Glomerular endothelial cell (primary cell): ENCODE measurements at regions not wholly inside any gene's neighbourhood (a gene's known extent, or its start where the extent isn't known, plus 50 kb on each side); places are given as distances from the start of the nearest gene placed in this dataset.

ENCODE experiments used
- DNase-seq: peaks from one replicate; pipeline ENCODE4 v3.0.0-alpha.2; 2011; ENCODE audit warnings: low read depth, low spot score; ENCODE audit errors: extremely low read depth

DNA sequence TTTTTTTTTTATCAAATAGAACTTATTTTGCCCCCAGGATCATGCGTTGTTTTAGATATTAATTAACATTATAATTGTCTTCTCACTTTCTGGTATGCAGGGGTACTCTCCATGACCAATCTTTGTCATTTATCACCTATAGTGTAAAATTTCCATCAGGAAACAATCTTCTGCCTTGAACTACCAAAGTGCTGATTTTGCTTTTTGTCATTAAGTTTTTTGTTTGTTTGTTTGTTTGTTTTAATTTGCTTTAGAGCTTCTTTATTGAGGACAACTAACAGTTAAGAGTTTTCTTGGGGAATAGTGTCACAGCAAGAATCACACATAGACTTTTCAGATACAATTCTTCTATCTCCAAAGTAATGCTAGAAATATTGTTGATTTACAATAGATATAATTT is 171.2 kb upstream of the PRPS1L1 start:
- no peak for DNase-seq

- DNase-seq = no peak
These were observed 172.6 kb upstream of the PRPS1L1 start for GRCh38 chr7:18200266-18200665.

DNA sequence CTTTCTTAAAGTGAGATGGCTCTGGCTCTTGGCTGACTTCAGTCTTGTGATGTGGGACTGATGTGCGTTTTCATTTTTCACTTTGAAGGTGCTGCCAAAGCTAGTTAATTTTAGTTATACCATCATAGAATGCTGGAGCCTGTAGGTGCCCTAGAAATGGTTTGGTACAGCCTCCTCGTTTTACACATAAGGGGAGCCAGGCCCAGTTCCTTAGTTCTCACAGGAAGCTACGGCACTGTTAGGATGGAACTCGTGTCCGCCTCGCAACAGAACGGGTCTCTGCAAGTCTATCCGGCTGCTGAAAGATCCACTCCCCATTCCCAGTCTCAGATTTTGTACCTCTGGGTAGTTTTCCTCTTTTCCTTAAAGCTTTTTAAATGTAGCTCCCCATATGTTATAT is 173.2 kb upstream of the PRPS1L1 start:
- no peak for DNase-seq

- no peak for DNase-seq
These were observed 173.7 kb upstream of the PRPS1L1 start for GRCh38 chr7:18201350-18201749.

GRCh38 chr7:18202315-18203045 is 174.8 kb upstream of the PRPS1L1 start:
- no peak for DNase-seq

DNA sequence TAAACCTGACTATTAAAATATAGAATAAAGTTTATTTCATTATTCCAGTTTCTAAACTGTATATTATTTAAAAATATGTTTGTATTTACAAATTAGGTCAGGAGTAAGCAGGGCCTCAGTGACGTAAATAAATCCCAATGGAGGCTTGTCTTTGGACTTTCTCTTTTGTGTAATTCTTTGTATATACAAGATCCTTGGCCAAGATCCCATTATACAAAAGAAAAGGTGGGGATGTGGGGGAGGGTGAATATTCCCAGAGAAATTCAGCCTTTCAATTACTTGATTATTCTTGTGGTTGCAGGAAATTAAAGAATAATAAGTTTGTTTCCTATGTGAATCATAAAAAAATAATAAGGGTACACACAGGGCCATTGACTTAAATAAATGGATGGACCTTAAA is 178.7 kb upstream of the PRPS1L1 start:
- DNase-seq = no peak

- no peak for DNase-seq
These were observed 181.3 kb upstream of the PRPS1L1 start for GRCh38 chr7:18208921-18209320.

DNA sequence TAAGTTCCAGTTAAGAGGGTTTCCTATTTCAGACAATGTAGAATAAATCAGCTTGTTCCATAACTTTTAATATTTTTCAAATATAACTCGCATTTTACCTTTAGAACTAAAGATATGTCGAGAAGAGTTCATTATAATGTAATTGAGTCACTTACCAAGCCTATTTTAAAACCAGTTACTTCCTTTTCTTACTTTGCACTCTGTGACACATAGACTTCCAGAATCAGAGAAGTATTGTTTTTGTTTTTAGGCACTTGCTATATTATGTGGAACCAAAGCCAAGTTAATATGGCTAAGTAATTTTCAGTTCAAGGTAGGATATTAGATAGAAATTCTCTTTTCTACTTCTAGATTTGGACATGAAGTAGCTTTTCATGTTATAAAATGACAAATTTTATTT is 182.7 kb upstream of the PRPS1L1 start:
- DNase-seq = no peak

GRCh38 chr7:18210788-18211187 is 183.1 kb upstream of the PRPS1L1 start:
- no peak for DNase-seq

DNA sequence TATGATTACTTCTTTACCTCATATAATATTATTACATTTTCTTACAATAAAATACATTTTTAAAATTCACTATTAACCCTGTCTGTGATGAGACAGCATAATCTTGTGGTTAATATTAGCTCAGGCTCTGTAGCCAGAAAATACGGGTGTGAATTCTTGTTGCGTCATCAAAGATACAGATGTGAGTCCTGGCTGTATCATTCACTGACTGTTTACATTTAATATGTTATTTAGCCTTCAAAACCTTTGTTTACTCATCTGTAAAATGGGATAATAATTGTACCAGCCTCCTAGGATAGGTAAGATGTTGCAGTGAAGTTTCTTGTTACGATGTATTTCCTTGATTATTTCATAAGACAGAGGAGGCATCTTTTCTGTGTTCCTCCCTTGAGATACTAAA is 184.7 kb upstream of the PRPS1L1 start:
- DNase-seq = no peak

DNA sequence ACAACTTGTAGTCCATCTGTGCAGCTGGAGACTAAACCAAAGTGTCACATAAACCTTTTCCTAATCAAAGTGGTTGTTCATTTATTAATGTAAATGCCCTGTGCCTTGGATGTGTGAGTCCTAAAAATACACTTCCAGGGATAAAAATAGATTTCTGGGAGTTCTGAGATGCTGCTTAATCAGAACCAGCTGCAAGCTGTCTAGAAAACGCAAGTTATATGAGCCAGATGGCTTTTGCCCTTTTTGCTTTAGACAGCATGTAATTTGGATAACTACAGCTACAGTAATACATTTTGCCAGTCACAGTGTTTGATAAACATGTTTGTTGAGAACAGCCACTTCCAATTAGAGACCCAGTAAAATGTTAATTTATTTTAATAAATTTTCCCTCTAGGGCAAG is 185.1 kb upstream of the PRPS1L1 start:
- no peak for DNase-seq

DNA sequence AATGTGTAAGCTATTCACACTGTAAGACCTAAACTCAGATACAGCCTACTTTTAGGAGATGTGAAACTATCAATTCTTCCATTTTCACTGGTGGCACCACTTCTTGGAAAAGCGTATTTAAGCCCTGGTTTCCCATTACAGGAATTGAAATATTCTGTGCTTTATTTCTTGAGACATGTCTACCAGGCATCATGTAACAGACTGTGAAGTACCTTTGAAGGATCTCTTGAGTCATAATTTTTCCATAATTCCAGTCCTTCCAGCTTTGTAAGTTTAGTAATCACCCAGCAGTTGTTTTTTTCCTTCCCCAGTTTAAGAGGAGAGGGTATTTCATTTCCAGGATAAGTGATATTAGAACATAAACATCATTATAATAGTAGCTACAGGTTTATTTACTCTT is 186.0 kb upstream of the PRPS1L1 start:
- DNase-seq = no peak

- DNase-seq = no peak
These were observed 188.6 kb upstream of the PRPS1L1 start for GRCh38 chr7:18216270-18216669.

GRCh38 chr7:18221377-18222293 is 194.0 kb upstream of the PRPS1L1 start:
- no peak for DNase-seq

DNA sequence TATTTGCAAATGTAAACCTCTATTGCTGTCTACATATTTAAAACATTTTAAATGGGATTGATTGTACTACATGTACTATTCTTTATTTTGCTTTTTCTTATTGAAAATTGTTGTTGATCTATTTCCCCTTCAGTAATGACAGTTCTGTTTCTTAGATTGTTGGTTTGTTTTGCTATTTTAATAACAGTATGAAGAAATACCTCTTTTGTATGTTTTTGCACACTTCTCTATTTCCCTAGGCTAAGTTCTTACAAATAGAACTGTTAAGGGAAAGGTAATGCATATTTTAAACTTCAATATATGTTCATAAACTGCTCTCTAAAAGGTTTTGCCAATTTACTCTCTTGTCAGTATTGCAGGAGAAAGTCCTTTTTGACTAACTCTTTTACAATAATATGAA is 195.0 kb upstream of the PRPS1L1 start:
- no peak for DNase-seq

DNA sequence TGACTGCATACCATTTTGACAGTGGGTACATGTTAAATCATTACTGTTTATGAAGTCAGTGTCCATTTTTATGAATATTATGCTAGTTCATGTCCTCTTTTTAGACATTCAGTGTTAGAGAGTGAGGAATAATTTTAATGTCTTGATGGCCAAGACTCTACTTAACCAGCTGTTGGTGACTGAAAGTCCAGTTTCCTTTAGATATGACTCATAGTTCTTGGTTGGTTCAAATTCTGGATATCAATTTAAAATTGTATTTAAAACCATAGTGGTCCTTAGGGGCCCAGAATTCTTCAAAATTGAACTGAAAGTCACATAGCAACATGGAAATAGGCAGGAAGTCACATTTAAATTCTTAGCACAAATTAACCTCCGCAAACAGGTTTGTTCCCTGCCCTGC is 196.5 kb upstream of the PRPS1L1 start:
- no peak for DNase-seq

- no peak for DNase-seq
These were observed 197.4 kb upstream of the PRPS1L1 start for GRCh38 chr7:18225067-18225466.

DNA sequence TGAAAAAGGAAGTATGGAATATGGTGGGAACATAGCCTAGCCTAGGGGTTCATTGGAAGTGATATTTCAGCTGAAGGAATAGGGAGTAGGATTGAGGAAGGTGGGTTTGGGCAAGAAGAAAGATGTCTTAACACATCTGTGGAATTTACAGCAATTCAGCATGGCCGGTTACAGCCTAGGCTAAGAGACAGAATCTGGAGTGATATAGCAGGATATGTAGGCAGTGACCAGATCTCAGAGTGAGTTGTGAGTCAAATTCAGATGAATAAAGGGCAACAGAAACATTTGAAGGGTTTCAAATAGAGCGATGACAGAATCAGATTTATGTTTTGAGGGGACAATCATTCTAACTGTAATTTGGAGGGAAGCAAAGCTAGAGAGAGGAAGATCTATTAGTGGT is 199.0 kb upstream of the PRPS1L1 start:
- DNase-seq = no peak

DNA sequence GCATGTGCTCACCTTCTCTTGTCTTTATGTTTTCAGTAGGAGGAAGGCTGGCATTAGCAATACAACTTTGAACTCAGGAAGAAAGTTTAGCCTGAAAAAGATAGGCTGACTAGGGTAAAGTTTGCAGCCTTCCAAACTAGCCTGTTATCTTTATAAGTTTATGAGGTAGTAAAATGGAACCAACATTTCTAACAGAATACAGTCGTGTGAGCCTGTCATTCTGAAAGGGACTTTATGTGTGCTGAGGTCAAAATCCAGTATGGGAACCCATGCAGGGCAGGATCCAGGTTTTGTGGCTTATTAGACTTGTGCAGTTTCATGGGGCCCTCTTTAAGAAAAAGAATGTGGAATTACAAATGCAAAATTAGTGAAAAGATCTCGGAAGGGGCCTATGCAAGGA is 201.0 kb upstream of the PRPS1L1 start:
- DNase-seq = no peak

DNA sequence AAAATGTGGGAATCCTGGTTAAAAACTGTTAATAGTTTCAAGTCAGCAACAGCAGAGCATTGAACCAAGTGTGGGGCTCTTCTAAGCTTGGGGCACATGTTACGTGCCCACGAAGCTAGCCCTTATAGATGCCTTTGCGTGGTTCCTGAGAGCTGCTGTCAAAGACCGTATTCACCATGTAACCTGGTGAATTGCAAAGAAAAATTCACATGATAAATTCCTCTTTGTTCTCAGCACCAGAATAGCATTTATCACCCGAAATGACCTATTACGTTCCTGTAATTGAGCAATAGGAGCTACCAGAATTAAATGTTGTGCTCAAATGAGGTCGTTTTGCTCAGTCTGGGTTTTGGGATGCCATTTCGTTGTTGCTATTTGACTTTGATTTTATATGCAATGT is 202.6 kb upstream of the PRPS1L1 start:
- DNase-seq = no peak

DNA sequence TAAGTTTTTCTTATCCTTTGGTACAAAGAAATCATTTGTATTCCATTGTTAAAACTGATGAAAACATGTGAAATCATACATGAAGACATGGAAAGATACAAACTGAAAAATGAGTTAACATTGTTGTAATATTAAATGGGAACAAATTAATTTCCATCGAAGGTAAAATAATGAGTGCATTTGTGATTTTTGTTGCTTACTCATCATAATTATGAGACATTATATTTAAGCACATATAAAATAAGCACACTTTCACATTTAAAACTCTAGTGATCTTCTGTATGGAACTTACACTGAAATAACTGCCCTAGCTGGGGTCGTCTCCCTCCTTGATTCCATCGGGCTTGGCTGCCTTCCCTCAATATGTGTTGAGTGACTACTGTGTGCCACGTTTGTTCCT is 204.2 kb upstream of the PRPS1L1 start:
- DNase-seq = no peak

- DNase-seq = no peak
These were observed 206.9 kb upstream of the PRPS1L1 start for GRCh38 chr7:18234519-18234918.
